Thyroid gland (tissue), 4 donors: ENCODE measurements at regions not wholly inside any gene's neighbourhood (a gene's known extent, or its start where the extent isn't known, plus 50 kb on each side); places are given as distances from the start of the nearest gene placed in this dataset.

Experiments used
- DNase-seq, 2 donors: peaks; one replicate each; pipeline ENCODE4 v3.0.0-alpha.2; 2019
- H3K27ac ChIP-seq, 3 donors: fragments of 200-600 bp; sonication (generic); 1 replicate in 2 of 3; 2 replicates in 1 of 3; pipeline ENCODE4 v1.5.1; 2016 to 2019; ENCODE audit warnings: mild to moderate bottlenecking in 1 of 3, moderate library complexity in 1 of 3
- H3K27me3 ChIP-seq: fragments of 200-600 bp; sonication (generic); one replicate; pipeline ENCODE4 v1.5.1; 2019
- H3K36me3 ChIP-seq, 2 donors: fragments of 200-600 bp; sonication (generic); one replicate each; pipeline ENCODE4 v1.5.1; 2016 to 2019
- H3K4me1 ChIP-seq, 2 donors: fragments of 200-600 bp; sonication (generic); one replicate each; pipeline ENCODE4 v1.5.1; 2017 to 2019
- H3K4me3 ChIP-seq, 3 donors: fragments of 200-600 bp; sonication (generic); replicated peaks in 1 of 3; 1 replicate in 2 of 3; 2 replicates in 1 of 3; pipeline ENCODE4 v1.5.1; 2016; ENCODE audit warnings: mild to moderate bottlenecking in 1 of 3
- H3K9me3 ChIP-seq: fragments of 200-600 bp; sonication (generic); one replicate; pipeline ENCODE4 v1.5.1; 2017
- CTCF ChIP-seq, 6 experiments: fragments of 200-600 bp in 3 of 6; fragments of 450-650 bp in 3 of 6; sonication (generic) in 3 of 6; IDR thresholded peaks; one replicate each; pipeline ENCODE4 v1.5.1; 2016 to 2019; ENCODE audit warnings: antibody characterized with exemption in 6 of 6, mild to moderate bottlenecking in 2 of 6, inconsistent platforms in 1 of 6, moderate library complexity in 1 of 6
- POLR2A ChIP-seq, 2 donors: fragments of 450-650 bp; IDR thresholded peaks; one replicate each; pipeline ENCODE4 v1.6.1; 2017; ENCODE audit warnings: antibody characterized with exemption in 2 of 2, mild to moderate bottlenecking in 2 of 2, moderate library complexity in 1 of 2
- WGBS, 2 donors: methylation state at CpG; one replicate each; pipeline ENCODE4 v1.1.5; 2017; 5-methylcytosine and 5-hydroxymethylcytosine counted together
- intact Hi-C: fragments of 100-400 bp; cut with DNase I; formaldehyde crosslinking; loops from one replicate; pipeline ENCODE4 v1.15.1; 2023

GRCh38 chr5:144773628-144774027 is 603.0 kb downstream of the KCTD16 start:
- H3K27me3 ChIP-seq = no peaks in the 10 kb centered on the region
- no peaks in the 10 kb centered on the region for H3K36me3 ChIP-seq
- H3K4me1 ChIP-seq = no peaks in the 10 kb centered on the region
- no peaks in the 10 kb centered on the region for H3K9me3 ChIP-seq
- intact Hi-C loops = no loop called here
- 72 to 74% methylated on average over 4 of the region's 4 CpGs for WGBS, 2 donors
- no peak for DNase-seq
- TF ChIP-seq POLR2A (IDR thresholded peaks at IDR 0.05) (no peak), CTCF (IDR thresholded peaks at IDR 0.05) (no peak)
- no peak overlapping the region for H3K27ac ChIP-seq
- H3K4me3 ChIP-seq = no peak overlapping the region

- Histone ChIP-seq H3K27ac (no peak overlapping the region), H3K4me3 (no peak overlapping the region), H3K4me1 (no peaks in the 10 kb centered on the region), H3K36me3 (no peaks in the 10 kb centered on the region), H3K27me3 (no peaks in the 10 kb centered on the region), H3K9me3 (no peaks in the 10 kb centered on the region)
- TF ChIP-seq POLR2A (IDR thresholded peaks at IDR 0.05) = no peak
- no peak for TF ChIP-seq CTCF (IDR thresholded peaks at IDR 0.05)
- no peak for DNase-seq
- intact Hi-C loops = no loop called here
- 93 to 94% methylated on average over 2 of the region's 2 CpGs for WGBS, 2 donors
Measured at GRCh38 chr5:144771802-144772201, 601.1 kb downstream of the KCTD16 start.

GRCh38 chr5:144742361-144742760 is 571.7 kb downstream of the KCTD16 start:
- no peaks in the 10 kb centered on the region for H3K36me3 ChIP-seq
- intact Hi-C loops = no loop called here
- 17 to 19% methylated on average over 1 of the region's 1 CpG for WGBS, 2 donors

GRCh38 chr5:144731786-144732185 is 561.1 kb downstream of the KCTD16 start:
- Histone ChIP-seq H3K27me3 (no peaks in the 10 kb centered on the region), H3K27ac (no peak overlapping the region), H3K4me1 (no peaks in the 10 kb centered on the region), H3K36me3 (no peaks in the 10 kb centered on the region), H3K9me3 (no peaks in the 10 kb centered on the region), H3K4me3 (no peak overlapping the region)
- intact Hi-C loops = no loop called here
- TF ChIP-seq POLR2A (IDR thresholded peaks at IDR 0.05) = no peak
- no peak for TF ChIP-seq CTCF (IDR thresholded peaks at IDR 0.05)
- DNase-seq = no peak
- 73 to 83% methylated on average over 1 of the region's 1 CpG for WGBS, 2 donors

More at GRCh38 chr5:144742361-144742760, 571.7 kb downstream of the KCTD16 start:
- Histone ChIP-seq H3K4me1 (no peaks in the 10 kb centered on the region), H3K27me3 (no peaks in the 10 kb centered on the region), H3K4me3 (no peak overlapping the region), H3K27ac (no peak overlapping the region), H3K9me3 (no peaks in the 10 kb centered on the region)
- TF ChIP-seq CTCF (IDR thresholded peaks at IDR 0.05) = no peak
- TF ChIP-seq POLR2A (IDR thresholded peaks at IDR 0.05) = no peak
- no peak for DNase-seq

- Histone ChIP-seq H3K4me1 (no peaks in the 10 kb centered on the region), H3K27me3 (no peaks in the 10 kb centered on the region), H3K4me3 (no peak overlapping the region), H3K9me3 (no peaks in the 10 kb centered on the region), H3K27ac (no peak overlapping the region), H3K36me3 (no peaks in the 10 kb centered on the region)
- DNase-seq = no peak
- intact Hi-C loops = no loop called here
- TF ChIP-seq CTCF (IDR thresholded peaks at IDR 0.05) (no peak), POLR2A (IDR thresholded peaks at IDR 0.05) (no peak)
- 59 to 77% methylated on average over 3 of the region's 3 CpGs for WGBS, 2 donors
Measured at GRCh38 chr5:144712090-144712489, 541.4 kb downstream of the KCTD16 start.
